AG09319 (cell line): ENCODE measurements at regions not wholly inside any gene's neighbourhood (a gene's known extent, or its start where the extent isn't known, plus 50 kb on each side); places are given as distances from the start of the nearest gene placed in this dataset.

Experiments
- DNase-seq: peaks from one replicate; pipeline ENCODE4 v3.0.0-alpha.2; 2010; ENCODE audit warnings: low read depth; ENCODE audit errors: extremely low read depth
- TF ChIP-seq, protein P1 (sequence below): IDR thresholded peaks from 2 replicates; pipeline ENCODE4 v1.5.1; 2011; ENCODE audit warnings: low read depth, mild to moderate bottlenecking, inconsistent platforms, low read length, moderate library complexity

DNA sequence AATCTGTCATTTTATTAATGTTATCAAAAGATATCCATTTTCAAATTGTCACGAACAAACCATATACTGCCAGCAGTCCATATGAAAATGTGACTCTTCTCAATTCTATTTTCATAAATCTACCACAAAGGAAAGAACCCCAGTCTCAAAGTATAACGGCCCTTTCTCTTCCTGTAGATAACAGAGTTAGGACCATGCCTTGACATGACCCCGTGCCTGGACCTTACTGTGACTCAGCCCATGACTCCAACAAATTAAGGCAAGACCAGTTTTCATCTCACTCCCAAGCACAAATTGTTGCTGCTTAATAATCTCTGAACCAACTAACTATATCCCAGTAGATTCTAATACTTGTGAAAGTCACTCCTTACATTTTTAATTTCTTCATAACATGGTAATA lies 124.4 kb upstream of the NFIA start:
- TF ChIP-seq, protein P1, sequence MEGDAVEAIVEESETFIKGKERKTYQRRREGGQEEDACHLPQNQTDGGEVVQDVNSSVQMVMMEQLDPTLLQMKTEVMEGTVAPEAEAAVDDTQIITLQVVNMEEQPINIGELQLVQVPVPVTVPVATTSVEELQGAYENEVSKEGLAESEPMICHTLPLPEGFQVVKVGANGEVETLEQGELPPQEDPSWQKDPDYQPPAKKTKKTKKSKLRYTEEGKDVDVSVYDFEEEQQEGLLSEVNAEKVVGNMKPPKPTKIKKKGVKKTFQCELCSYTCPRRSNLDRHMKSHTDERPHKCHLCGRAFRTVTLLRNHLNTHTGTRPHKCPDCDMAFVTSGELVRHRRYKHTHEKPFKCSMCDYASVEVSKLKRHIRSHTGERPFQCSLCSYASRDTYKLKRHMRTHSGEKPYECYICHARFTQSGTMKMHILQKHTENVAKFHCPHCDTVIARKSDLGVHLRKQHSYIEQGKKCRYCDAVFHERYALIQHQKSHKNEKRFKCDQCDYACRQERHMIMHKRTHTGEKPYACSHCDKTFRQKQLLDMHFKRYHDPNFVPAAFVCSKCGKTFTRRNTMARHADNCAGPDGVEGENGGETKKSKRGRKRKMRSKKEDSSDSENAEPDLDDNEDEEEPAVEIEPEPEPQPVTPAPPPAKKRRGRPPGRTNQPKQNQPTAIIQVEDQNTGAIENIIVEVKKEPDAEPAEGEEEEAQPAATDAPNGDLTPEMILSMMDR: no peak

GRCh38 chr1:60956520-60956919 lies 125.8 kb upstream of the NFIA start:
- TF ChIP-seq, protein P1: no peak
- DNase-seq: no peak

More for the DNA sequence above, 124.4 kb upstream of the NFIA start:
- DNase-seq: no peak

DNA sequence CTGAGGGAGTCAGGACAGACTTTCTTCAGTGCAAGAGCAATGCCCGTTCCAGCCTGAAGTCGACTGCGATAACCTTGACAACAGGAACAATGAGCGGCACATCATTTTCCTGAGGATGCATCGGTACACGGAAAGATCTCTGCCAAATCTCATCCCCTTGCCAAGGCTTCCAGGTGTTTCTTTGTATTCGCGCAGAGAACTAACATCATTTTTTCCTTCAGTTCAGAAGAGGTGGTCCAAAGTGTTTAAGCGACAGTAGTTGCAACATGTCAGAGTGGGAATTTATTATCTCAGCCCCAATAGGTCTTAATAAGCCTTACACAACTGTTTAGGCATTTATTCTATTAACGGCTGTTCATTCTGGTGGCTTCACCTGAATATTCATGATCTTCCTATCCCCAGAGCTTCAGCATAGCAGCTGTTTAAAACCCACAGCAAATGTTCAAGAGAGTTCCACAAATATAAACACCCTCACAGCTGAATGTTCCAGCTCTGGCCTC lies 129.7 kb upstream of the NFIA start:
- no peak for DNase-seq
- TF ChIP-seq, protein P1: no peak

DNA sequence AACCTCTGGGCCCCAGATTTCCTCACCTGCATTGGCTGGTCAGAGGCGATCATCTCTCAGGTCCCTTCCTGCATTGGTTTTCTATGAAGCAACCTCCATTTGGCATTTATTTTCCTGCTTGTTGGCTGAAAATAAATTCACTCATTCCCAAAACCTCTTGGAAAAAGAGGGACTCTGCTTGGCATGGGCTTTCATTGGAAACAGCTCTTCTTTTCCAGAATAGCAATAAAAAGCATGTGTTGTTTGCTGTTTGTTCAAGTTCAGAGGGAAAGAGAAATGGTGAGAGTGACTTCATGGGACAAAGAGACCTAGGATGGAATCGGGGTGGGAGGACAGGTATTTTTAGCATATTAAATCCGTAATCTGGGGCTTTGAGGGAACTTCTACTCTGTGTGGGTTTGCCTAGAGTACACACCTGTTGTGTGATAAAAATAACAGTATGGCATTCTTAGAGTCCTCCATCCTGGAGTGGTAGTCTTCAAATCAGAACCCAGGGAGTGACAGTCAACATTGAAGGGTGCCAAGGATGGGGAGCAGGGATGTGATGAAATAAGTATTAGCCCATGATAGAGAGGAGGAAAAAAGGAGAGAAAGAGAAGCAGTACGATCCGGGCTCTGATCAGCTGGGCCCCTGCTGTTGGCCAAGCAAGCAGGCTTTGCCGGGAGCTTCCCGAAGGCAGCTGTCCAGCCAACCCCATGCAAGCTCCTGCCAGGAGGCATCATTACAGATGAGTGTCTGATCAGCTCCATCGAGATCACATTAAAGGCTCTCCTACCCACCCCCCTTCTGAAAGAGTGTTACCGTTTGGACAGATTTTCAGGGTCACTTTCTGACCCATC lies 131.9 kb upstream of the NFIA start:
- TF ChIP-seq, protein P1: no peak
- no peak for DNase-seq

- TF ChIP-seq, protein P1: no peak
- DNase-seq: no peak
These were observed 132.5 kb upstream of the NFIA start for GRCh38 chr1:60949826-60950197.

GRCh38 chr1:60949154-60949825 lies 133.1 kb upstream of the NFIA start:
- DNase-seq: no peak

More at GRCh38 chr1:60949154-60949825, 133.1 kb upstream of the NFIA start:
- TF ChIP-seq, protein P1: no peak
